AG09309 (cell line): ENCODE measurements at regions not wholly inside any gene's neighbourhood (a gene's known extent, or its start where the extent isn't known, plus 50 kb on each side); places are given as distances from the start of the nearest gene placed in this dataset.

Source experiments
- DNase-seq: peaks from one replicate; pipeline ENCODE4 v3.0.0-alpha.2; 2010; ENCODE audit warnings: low read depth
- H3K4me3 ChIP-seq: 2 replicates; pipeline ENCODE4 v1.5.1; 2011; ENCODE audit warnings: mild to moderate bottlenecking, low read depth, low read length, moderate library complexity; ENCODE audit not compliant: control insufficient read depth
- TF ChIP-seq, protein P1 (sequence below): IDR thresholded peaks from 2 replicates; pipeline ENCODE4 v1.5.1; 2011; ENCODE audit warnings: mild to moderate bottlenecking, low read depth, low read length, inconsistent platforms; ENCODE audit not compliant: insufficient read depth, control insufficient read depth; ENCODE audit errors: missing control alignments

DNA sequence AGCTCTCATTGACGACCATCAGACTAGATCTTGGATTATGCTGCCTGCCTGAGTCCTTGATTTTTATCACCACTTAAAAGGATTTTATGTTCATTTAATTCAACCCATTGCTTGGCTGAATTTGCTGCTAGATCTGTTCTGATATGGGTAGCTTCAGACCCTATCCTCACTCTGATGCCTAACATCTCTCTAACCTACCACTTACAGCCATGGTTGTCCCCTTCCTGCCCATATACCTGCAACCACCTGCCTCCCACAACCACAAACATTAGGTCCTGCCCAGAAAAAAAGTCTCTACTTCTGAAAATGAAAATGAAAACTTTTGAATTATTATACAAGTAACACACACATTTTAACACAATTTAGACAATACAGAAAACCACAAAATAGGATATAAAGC, 310.8 kb downstream of the HNRNPD start:
- DNase-seq = no peak
- no peak overlapping the region for H3K4me3 ChIP-seq
- TF ChIP-seq, protein P1, sequence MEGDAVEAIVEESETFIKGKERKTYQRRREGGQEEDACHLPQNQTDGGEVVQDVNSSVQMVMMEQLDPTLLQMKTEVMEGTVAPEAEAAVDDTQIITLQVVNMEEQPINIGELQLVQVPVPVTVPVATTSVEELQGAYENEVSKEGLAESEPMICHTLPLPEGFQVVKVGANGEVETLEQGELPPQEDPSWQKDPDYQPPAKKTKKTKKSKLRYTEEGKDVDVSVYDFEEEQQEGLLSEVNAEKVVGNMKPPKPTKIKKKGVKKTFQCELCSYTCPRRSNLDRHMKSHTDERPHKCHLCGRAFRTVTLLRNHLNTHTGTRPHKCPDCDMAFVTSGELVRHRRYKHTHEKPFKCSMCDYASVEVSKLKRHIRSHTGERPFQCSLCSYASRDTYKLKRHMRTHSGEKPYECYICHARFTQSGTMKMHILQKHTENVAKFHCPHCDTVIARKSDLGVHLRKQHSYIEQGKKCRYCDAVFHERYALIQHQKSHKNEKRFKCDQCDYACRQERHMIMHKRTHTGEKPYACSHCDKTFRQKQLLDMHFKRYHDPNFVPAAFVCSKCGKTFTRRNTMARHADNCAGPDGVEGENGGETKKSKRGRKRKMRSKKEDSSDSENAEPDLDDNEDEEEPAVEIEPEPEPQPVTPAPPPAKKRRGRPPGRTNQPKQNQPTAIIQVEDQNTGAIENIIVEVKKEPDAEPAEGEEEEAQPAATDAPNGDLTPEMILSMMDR = no peak

DNA sequence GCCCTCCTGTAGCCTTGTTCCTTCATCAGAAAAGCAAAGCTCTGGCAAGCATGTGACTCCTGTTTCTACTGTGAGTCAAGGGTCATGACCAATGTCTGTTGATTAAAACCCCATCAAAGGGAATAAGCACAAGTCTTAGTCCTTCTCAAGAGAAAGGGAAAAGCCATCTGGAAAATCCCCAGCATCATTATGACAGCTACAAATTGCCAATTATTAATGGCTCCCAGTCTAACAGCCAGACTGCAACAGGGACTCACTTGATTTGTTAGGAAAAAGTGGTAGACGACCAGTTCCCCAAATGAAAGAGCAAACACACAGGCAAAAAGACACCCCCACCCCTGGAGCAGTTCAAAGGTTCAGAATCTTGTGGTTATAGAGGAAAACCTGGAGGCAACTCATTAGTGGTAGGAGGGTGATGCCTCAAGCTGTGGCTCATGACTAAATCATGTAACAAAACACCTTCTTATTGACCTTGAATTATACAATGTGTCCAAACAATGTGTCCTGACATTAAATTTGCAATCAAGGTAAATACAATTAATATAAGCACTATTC, 315.7 kb downstream of the HNRNPD start:
- TF ChIP-seq, protein P1 = no peak
- H3K4me3 ChIP-seq = no peak overlapping the region
- DNase-seq = no peak

DNA sequence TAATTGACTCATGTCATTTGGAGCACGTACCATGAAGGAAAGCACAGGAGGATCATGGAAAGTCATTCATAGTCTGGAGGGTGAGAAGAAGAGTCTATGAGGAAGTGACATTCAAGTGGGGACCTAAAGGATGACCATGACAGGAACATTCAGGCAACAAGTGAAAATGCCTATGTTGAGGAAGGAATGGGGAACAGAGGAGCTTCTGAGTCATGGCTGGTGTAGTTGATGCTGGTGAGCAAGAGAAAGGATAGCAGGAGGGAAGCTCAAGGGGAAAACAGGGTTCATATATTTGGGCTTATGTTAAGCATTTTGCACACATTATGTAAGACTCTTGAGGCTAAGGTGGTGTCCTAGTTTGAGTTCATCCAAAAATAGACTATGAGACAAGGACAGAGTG, 318.6 kb downstream of the HNRNPD start:
- DNase-seq = no peak
- TF ChIP-seq, protein P1 = no peak
- H3K4me3 ChIP-seq = no peak overlapping the region

DNA sequence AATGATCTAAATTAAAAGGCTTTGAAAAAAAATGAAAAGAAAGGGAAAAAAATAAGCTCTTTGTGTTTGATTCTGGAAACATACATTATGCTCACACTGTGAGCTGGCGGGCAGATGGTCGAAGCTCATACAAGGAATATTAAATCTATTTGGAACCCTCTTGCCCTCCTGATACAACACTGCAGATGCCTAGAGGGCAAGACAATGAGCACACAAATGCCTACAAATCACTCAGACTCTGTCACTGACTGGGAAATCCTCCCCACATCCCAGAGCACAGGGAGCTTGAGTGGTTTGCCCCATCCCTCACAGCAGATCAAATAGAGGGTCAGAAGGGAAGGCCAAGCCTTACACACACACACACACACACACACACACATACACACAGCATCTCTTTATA, 320.4 kb downstream of the HNRNPD start:
- no peak for DNase-seq
- TF ChIP-seq, protein P1 = no peak
- no peak overlapping the region for H3K4me3 ChIP-seq

DNA sequence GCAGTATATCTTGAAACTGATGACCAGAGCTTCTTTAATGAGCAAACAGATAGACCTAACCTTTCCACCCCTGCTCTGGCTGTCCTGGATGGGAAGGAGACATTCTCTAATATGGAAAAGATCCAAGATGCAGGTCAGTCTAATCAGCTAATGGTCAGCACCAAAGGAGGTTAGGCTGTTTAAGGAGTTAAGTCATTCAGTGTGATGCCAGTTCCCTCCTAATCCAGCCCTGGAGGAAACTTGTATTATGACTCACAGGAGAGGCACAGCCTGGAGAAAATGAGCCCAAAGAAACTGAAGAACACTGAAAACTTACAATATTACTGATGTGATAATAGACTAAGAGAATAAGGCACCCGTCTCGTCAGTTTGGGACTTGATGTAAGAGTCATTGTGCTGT, 323.0 kb downstream of the HNRNPD start:
- TF ChIP-seq, protein P1 = no peak
- no peak overlapping the region for H3K4me3 ChIP-seq
- DNase-seq = no peak

DNA sequence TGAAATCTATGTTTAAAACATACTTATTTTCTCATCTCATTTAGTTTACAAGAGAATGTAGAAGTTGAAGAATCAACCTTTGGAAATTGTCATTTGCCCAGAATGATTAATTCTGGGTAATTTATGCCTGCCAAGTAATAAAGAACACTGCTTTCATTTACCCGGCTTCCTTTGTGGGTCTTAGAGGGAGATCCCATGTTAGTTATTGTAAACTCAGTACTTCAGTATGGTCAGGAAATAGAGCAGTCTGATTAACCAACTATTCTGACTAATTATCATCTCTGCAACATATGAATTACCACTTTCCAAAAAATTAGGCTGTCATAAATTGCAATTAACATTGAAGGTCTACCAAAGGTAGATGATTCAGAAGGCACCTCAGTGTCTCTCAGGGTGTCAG, 324.5 kb downstream of the HNRNPD start:
- no peak overlapping the region for H3K4me3 ChIP-seq
- TF ChIP-seq, protein P1 = no peak

DNA sequence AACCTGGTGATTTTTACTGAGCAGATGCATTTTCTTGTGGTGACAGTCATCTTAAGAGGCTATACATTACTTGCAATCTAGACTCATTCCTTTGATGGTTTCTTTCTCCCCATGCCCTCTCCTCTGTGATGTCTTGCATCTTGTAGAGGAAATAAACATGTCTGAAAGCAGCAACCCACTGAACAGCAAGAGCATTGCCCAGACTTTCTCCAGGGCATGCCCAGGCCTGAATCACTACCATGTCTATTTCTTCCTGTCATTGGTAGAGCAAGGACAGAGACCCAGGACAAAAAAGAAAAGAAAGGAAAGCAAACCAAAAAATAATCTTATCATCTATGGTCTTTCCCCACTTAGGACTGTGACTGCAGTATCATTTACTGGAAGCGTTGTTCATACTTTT, 326.1 kb downstream of the HNRNPD start:
- H3K4me3 ChIP-seq = no peak overlapping the region
- no peak for DNase-seq
- TF ChIP-seq, protein P1 = no peak

More for the DNA sequence above, 324.5 kb downstream of the HNRNPD start:
- DNase-seq = no peak
